Kidney (tissue), 13 donors: ENCODE measurements at regions not wholly inside any gene's neighbourhood (a gene's known extent, or its start where the extent isn't known, plus 50 kb on each side); places are given as distances from the start of the nearest gene placed in this dataset.
A peak's percentile ranks its signal among the peaks of the same experiment; 100 is the strongest.

Experiments
- DNase-seq, 5 donors: peaks; one replicate each; pipeline ENCODE4 v3.0.0-alpha.2; 2013 to 2020
- FAIRE-seq: peaks from 2 replicates; lab custom pipeline; 2012; peaks lifted over from hg19 to GRCh38; lab: Jason Lieb, UNC
- H3K27ac ChIP-seq, 2 donors: one replicate each; pipeline ENCODE4 v1.7.0; 2013; ENCODE audit warnings: low read depth in 2 of 2, low read length in 2 of 2, inconsistent platforms in 1 of 2
- H3K27me3 ChIP-seq: one replicate; pipeline ENCODE4 v1.7.1; 2013; ENCODE audit warnings: low read length, inconsistent platforms; ENCODE audit not compliant: control insufficient read depth, insufficient read depth
- H3K36me3 ChIP-seq, 3 donors: one replicate each; pipeline versions ENCODE4 v1.7.0 to v1.7.1; 2013; ENCODE audit warnings: low read length in 3 of 3, control low read depth in 1 of 3, inconsistent platforms in 1 of 3; ENCODE audit not compliant: insufficient read depth in 3 of 3, control insufficient read depth in 2 of 3
- H3K4me1 ChIP-seq, 3 donors: one replicate each; pipeline versions ENCODE4 v1.7.0 to v1.7.1; 2013; ENCODE audit warnings: low read length in 3 of 3, inconsistent platforms in 1 of 3, low read depth in 1 of 3; ENCODE audit not compliant: control insufficient read depth in 2 of 3, insufficient read depth in 2 of 3
- H3K4me3 ChIP-seq, 3 donors: one replicate each; pipeline versions ENCODE4 v1.7.0 to v1.8.1; 2013; ENCODE audit warnings: low read length in 3 of 3, control low read depth in 1 of 3, inconsistent platforms in 1 of 3
- H3K9ac ChIP-seq, 3 donors: one replicate each; pipeline versions ENCODE4 v1.7.0 to v1.7.1; 2013; ENCODE audit warnings: low read length in 3 of 3, control low read depth in 1 of 3, inconsistent platforms in 1 of 3
- H3K9me3 ChIP-seq, 3 donors: one replicate each; pipeline versions ENCODE4 v1.7.0 to v1.7.1; 2013; ENCODE audit warnings: low read length in 3 of 3, control low read depth in 1 of 3, inconsistent platforms in 1 of 3; ENCODE audit not compliant: control insufficient read depth in 2 of 3, insufficient read depth in 1 of 3
- CTCF ChIP-seq: IDR thresholded peaks from 3 replicates; pipeline ENCODE4 v1.5.1; 2012; ENCODE audit warnings: mild to moderate bottlenecking, moderate library complexity, borderline replicate concordance; ENCODE audit not compliant: insufficient read depth; ENCODE audit errors: extremely low read depth
- intact Hi-C: fragments of 100-400 bp; cut with DNase I; formaldehyde crosslinking; loops from one replicate; pipeline ENCODE4 v1.11.1; 2022
- donor health status: control.
- donor health status: control.
- donor health status: control.
- donor health status: control.
- donor health status: control.
- donor health status: DM: yes; HTN: yes; CAD: no.
- donor health status: Normal renal cell carcinoma (clear cell type).

- H3K9ac ChIP-seq = no peak overlapping the region
- no peak for FAIRE-seq
- no peaks in the 10 kb centered on the region for H3K4me1 ChIP-seq
- intact Hi-C loops = no loop called here
- H3K36me3 ChIP-seq = no peaks in the 10 kb centered on the region
- H3K27me3 ChIP-seq = peaks cover 3% of the 10 kb centered on the region
- no peak overlapping the region for H3K27ac ChIP-seq
- H3K4me3 ChIP-seq = no peak overlapping the region
- TF ChIP-seq CTCF = no peak
- no peaks in the 10 kb centered on the region for H3K9me3 ChIP-seq
- DNase-seq = no peak
These were observed 426.4 kb downstream of the SHANK2 start for GRCh38 chr11:70825893-70826540.

DNA sequence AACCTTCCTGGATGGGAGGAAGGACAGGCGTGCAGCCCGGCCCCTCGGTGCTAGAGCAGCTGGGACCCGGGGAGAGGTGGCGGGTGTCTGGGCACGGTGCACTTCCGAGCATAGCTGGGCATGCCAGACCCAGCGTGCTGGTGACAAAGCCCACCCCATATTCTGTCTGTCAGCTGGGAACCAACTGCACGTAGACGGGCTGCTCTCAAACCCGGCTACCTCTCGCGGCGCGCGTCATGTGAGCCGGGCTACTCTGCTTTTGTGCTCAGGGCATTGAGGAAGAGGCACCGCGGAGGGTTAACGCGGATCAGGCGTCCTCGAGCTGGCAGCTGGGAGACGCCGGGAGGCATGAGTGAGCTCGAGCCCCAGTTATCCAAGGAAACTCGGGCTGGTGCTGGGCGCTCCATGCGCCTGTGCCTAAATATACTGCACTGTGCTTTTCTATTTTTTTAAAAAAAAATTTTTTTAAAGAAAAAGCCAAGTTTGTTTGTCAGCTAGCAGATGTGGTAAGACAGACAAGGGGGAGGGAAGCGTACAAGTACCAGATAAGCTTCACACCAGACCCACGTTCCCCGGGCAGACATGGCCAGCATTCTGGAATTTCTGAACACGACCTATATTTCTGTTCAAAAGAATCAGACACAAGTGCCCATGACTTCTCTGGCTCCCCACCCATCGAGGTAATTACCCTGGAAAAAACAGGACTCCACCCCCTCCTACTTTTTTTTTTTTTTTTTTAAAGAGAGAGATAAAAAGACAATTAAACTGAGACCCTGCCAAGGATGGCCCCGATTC, 425.6 kb downstream of the SHANK2 start:
- H3K27me3 ChIP-seq = peaks cover 3% of the 10 kb centered on the region
- H3K4me1 ChIP-seq = no peaks in the 10 kb centered on the region
- FAIRE-seq = no peak
- H3K9me3 ChIP-seq = no peaks in the 10 kb centered on the region
- TF ChIP-seq CTCF = no peak
- peak; percentile 45 to 72 (median 67) for DNase-seq
- intact Hi-C loops = no loop called here
- H3K4me3 ChIP-seq = no peak overlapping the region
- no peak overlapping the region for H3K27ac ChIP-seq
- no peak overlapping the region for H3K9ac ChIP-seq
- H3K36me3 ChIP-seq = no peaks in the 10 kb centered on the region

GRCh38 chr11:70828593-70829082, 423.7 kb downstream of the SHANK2 start:
- peaks cover 3% of the 10 kb centered on the region for H3K27me3 ChIP-seq
- no peak for FAIRE-seq
- no peak overlapping the region for H3K9ac ChIP-seq
- no peak overlapping the region for H3K27ac ChIP-seq
- no peaks in the 10 kb centered on the region for H3K9me3 ChIP-seq
- intact Hi-C loops = no loop called here
- DNase-seq = no peak
- H3K4me1 ChIP-seq = no peaks in the 10 kb centered on the region
- no peak overlapping the region for H3K4me3 ChIP-seq
- TF ChIP-seq CTCF = no peak
- no peaks in the 10 kb centered on the region for H3K36me3 ChIP-seq
